HG02943 (cell line): ENCODE measurements at regions not wholly inside any gene's neighbourhood (a gene's known extent, or its start where the extent isn't known, plus 50 kb on each side); places are given as distances from the start of the nearest gene placed in this dataset.

Source experiments
- ATAC-seq: cut with Tn5 transposase; IDR thresholded peaks from one replicate; pipeline ENCODE4 v1.9.1; 2021; ENCODE audit warnings: mild to moderate bottlenecking, low read depth, moderate library complexity; ENCODE audit not compliant: unreplicated experiment

DNA sequence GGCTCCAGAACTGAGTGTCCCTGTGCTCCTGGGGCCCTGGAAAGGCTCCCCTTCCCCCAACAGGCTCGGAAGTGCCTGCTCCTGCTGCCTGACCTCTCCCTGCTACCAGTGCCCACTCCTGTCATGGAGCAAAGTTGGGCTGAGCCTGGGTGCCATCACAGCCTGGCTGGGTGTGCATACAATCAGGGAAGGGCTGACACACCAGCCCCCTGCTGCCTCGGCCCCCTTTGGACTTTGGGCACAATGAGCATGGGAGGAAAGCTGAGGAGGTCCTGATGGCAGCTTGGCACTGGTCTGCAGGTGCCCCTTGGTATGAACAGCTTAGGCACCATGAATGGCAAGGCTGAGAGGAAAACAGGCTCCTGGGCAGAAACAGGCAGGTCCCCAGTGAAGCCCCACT is 405.0 kb downstream of the PID1 start:
- ATAC-seq, result no peak

DNA sequence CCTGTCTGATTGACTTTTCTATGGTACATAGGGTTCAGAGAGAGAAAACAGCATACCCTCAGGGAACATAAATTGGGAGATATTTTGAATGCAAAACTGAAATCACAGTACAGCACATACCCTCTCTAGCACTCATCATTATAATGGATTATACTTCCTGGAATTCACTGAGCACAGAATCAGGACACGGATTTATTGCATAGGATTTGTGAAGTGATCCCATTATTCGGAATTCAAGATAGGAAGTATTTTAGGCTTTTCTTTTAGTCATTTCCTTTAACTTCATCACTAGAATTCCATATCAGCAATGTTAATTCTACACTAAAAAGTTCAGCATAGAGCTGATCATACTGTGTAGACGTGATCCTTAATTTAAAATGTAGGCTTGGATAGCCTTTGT is 407.0 kb downstream of the PID1 start:
- ATAC-seq, result no peak

DNA sequence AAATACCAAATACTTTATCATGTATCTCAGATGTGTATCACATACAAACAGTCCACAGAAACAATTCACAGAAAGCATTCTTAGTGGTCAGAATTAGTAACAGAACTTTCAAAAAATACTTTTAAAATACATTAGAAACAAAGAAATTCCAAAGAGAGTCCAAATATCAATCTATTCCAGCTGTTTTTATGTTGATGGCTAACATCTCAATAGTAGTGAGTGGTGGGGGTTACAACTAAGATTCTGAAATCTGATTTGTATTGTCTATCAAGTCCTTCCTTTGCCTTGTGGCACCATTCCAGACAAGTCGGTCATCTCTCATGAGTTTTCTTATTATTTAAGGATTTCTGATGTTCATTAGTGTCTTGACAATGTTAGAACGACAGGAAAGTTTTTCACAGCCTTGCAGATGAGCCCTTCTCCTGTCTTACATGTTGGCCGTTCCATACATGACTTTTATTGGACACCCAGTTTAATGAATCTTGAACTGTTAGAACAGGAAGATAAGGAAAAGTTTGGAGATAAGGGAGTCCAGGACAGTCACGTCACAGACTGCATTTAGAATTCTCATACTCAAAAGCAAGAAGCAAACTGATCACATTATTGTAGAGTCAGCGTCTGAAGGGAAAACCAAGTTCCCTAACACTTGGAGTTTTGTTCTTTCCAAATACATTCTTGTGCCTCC is 410.3 kb downstream of the PID1 start:
- no peak for ATAC-seq

DNA sequence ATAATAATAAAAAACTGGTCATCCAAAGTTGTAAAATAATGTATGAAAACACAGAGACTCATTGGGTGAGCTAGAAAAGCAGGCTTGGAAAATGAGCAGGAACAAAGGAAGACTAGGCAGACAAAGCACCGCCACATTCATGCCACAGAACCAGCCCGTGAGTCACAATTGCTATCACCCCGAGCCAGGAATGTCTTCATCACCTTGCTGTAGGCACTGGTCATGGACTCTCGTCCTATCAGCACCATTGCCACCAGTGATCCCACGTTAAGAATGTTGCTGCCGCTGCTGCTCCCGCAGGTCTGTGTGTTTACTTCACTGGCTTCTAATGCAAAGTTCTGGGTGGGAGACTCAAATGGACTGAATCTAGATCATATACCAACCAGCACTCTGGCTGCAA is 417.9 kb downstream of the PID1 start:
- ATAC-seq, result no peak

DNA sequence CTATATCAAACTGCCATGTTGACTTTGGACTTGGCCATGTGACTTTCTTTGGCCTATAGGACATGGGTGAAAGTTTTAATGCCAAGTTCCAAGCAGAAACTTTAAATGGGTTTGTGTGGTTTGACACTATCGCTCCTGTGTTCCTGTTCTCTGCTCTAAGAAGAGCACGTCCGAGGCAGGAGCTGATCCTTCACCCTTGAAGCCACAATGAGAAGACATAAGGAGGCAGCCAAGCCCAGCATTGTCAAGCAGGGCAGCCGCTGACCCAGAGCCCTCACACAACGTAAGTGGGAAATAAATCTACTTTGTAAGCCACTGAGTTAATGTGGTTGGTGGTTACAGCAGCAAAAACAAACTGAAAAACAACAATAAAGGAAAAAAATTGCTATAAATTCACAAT is 422.4 kb downstream of the PID1 start:
- ATAC-seq, result no peak

DNA sequence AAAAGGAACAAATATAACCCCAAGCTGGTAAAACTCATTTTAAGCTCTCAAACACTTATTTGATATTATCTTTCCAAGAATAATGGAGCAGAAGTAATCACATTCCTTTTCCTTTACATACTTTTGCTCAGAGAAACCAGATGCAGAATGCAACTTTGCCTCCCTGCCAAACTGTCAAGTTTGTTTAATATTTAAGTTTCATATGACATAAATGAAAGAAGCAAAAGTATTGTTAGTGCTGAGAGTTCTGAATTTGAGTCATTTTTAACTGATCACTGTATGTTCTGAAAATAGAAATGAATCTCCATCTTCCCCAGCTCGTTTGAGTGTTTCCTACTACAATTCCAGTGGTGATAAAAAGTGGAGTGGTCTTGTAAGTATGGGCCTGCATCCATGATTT is 423.4 kb downstream of the PID1 start:
- ATAC-seq, result no peak

DNA sequence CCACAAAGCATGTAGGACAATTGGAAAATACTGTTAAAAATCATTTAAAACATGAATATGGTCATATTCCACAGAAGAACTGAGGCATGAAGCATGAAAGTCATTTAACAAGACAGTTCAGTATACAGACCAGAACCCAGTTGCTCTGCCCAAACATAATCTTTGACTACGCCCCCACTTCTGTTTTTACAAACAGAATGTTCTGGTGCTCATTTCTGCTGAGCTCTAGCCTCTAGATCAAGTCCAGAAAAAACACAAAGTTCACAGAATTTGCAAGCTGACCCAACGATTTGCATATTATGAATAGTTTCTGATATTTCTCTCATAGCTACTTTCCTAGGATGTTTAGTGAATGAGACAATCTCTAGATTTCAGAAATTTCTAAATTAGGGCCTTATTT is 424.9 kb downstream of the PID1 start:
- ATAC-seq, result no peak

DNA sequence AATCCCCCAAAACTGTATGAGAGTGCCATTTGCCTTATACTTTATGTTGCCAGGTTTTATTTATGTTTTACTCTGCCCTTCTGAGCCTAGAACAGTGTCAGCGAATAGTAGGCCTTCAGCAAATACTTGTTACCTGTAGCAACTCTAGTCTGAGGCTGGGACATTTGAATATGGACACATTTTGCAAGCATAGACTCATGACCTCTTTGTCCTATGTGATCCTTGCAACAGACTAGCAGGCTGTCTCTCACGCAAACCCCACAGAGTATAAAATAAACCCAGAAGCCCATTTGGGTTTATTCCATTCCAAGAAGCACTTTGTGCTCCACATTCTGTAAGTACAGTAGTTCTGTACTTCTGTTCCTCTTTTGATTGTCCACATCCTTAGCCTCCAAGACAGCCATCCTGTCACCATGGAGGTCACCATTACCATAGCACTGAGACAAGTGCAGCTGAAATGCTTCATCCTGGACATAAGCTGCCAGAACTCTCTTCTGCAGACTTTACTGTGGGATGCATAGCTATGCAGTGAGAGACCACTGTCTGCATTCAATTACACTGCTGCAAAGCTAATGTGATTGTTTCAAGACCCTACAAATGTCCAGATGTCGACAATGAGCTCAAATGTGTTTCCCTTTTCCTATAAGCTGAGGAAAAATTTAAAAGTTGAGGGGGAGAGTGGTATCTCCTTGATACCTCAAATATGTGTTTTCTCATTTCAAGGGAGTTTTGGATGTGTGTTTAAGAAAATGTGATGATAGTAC is 425.7 kb downstream of the PID1 start:
- ATAC-seq, result no peak

DNA sequence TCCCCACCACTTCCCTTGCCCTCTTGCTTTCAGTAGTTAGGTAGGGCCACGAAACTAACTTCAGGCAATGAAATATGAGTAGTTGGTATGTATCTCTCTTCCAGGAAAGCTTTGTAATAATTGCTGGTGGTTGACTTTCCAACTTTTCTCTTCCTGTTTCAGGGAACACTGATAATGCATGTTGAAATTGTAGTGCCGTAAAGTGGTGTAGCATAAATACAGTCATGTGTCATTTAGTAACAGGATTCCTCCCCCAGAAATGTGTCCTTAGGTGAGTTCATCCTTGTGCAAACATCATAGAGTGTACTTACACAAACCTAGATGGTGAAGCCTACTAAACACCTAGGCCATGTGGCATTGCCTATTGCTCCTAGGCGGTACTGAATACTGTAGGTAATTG is 429.2 kb downstream of the PID1 start:
- no peak for ATAC-seq

DNA sequence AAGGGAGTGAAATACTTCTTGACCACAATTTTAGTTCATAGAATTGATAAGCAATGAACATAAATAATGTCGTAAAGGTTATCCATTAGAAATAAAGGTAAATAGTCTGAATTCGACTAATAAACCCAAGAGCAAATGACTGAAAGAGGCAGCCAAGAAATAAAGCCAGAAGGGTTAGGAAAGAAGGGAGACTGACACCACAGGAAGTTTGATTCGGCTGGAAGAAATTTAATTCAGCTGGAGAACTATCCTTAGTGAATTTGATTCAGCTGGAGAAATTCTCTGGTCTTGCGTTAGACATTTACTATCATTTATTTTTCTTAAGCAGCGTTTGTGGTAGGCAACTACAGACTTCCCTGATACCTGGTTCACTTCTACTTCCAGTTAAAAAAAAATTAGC is 429.6 kb downstream of the PID1 start:
- ATAC-seq, result no peak

DNA sequence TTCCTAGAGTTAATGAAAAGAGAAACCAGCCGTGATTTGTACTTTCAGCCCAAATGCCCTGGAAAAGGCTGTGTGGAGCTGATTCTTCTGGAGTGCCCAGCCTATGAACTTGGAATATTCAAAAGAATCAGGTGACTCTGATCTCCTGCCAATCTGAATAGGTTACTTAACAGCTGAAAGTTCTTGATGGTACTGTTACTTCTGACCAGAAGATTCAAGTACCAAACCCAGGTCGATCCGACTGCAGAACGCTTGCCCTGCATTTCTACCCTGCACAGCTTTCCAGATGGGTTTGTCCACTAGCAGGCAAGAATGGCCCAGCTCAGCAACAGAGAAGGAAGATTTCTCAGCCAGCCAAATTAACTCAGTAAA is 430.4 kb downstream of the PID1 start:
- ATAC-seq, result no peak

DNA sequence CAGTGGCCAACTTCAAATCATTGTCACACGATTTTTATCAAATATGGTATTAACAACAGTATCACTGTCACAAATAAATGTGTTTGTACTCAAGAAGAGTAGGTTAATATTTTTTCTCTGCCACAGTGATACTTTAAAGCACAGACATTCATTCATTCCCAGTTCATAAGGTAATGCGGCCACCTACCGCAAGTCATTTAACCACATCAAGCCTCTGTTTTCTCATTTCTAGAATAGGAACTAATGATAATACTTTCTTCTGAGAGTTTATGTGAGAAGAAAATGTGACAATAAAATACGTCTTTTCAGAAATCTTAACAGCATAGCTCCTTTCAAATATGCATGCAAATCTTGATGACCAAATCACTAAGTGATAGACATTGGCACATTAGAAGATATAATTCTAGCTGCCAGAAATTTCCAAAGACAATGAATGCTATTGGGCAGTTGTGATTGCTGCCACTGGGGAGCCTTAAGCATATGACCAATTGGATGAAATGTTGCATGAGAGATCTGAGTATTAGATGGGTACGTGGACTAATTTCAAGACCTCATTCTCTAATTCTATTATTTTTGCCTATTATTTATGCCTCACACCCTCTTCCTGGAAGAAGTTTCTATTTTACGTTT is 430.9 kb downstream of the PID1 start:
- no peak for ATAC-seq

DNA sequence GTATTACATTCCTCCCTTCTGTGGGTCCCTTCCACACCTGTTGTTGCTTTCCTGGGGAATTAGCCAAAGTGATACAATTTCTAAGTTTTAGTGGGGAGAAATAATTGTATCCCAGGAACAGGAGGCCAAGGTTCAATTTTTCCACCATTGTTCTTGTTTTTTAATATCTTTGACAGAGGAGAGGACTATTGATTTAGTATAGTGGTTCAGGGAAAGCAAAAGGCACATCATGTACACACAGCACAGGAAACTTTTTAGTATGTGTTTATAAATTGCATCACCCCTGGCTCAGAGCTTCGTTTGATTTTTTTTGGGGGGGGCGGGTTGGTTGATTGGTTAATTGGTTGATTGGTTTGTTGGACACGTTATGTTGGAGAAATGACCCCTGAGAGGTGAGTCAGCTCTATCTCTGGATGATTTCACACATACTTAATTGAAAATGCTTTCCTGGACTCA is 431.6 kb downstream of the PID1 start:
- ATAC-seq, result no peak

DNA sequence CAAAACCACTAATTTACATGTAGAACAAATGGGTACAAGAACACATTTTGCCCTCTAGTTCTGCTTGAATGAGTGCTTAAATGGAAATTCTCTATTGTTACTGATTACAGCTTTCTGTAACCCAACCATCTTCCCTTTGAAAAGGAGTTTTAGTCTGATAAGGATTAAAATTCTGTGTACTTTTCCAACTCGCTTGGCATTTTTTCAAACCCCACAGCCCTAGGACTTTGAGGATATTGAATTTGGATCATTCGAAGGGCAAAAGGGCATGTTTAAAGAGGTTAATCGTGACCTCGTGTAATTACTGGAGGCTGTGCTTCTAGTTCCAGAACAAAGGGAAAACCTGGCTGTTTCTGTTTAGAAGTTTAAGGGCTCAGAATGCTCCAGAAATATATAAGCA is 432.3 kb downstream of the PID1 start:
- no peak for ATAC-seq

DNA sequence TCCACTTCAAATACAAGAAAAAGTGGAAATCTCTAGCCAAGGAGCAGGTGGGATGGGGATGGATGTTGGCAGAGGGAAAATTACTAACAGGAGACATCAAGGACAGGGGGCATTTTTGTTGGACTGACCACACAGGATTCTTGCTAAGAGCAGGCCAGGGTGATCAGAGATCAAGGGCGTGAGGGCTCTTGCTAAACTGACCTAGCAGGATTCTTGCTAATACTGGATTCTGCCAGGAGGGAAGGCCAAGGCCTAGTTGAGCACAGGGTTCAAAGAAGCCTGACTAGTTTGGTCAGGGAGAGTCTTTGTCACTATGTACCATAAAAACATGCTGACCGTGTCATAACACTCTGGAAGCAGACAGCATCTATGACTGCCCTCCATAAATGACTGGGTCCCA is 442.7 kb downstream of the PID1 start:
- no peak for ATAC-seq

DNA sequence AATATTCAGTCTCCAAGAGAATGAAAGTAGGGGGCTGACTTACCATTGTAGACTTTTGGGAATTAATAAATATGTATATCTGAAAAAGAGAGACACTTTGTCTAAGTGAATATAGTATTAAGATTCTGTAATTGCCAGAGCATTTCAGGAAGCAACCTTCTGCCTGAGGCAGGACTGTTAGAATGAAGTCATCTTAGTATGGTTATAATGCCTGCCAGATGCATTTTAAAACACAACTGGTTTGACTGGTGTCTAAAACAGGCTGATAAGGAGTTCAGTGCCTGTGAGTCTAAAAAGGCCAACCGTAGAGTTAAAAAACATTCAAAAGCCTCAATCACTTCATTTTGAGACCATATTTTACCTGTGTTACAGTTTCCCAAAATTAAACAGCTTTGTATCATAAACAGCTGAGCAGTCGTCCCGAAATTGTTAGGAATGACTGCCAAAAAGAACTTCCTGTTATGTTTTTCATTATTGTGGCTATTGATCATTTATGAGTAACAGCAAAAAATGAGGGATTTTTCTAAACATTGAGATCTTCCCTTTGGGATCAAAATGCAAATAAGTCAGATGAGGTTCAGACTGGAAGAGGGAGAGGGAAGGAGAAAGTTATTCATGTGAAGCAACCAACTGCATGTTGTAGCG is 443.9 kb downstream of the PID1 start:
- no peak for ATAC-seq

DNA sequence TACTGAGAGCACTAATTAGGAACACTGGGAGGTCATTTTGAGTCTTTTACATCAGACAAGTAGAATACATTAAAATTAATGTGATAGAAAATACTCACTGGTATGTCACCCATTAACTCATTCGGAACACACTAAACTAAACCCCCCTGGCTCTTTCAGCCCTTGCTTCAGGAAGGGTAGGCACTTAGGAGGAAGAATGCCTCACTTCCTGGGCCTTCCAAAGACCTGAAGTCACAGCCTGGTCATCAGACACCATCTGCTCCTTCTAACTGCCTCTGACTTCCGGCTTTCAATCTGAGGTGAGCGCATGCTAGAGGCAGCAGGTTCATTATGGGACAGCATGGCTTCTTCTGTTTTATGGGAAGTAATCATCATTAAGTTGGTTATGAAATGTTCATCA is 451.4 kb downstream of the PID1 start:
- ATAC-seq, result no peak

DNA sequence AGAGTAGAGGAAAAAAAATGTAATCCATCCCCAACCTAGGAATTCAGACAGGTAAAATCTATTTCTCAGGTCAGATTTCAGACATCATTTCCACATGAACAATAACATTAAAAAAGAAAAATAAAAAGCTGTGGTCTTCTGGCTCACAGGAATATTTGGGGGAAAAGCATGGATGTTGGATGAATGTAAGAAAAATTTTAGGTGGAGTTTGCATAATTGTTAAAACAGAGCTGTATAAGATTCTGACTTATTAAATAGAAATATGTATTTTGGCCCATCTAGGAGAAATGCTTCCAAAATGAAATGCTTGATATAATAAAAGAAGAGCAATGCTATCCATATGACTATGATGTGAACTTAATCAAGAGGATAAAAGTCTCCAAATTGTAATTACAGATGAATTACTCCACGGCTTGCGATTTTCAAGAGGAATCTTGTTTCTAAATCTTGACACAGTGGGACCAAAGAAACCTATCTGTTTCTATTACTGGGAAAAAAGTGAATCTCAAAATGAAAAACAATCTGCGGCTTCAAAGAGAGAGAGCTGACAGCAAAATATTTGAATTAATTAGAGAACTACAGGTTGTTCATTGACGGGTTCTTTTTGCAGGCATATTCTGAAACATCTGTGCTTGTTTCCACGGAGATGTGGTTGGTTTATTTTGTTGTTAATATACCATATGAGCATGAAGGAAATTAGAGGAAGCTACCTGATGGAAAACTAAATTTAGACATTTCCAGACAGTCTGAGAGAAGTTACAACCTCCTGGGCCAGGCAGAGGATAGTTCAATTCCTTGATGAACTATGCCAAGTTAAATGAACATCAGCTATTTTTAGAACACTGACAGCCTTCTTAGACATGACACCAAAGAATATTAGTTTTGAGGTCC is 468.7 kb downstream of the PID1 start:
- no peak for ATAC-seq

DNA sequence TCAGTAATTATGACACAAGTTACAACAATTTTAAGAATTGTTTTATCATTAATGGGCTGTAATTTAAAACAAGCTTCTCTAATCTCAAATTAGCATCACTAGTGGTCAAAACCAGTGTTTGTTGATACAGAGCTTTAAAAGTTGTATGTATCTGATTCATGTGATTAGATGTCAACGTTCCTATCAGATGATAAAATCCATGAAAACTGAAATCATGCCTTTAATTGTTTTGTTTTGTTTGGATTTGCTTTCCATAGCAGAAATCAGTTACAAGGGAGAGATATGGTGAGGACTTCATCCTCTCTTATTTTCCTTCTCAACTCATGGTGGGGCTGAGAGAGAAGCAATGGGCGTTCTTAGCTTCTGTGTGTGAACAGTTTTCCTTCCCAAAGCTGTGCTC is 469.6 kb downstream of the PID1 start:
- ATAC-seq, result no peak

DNA sequence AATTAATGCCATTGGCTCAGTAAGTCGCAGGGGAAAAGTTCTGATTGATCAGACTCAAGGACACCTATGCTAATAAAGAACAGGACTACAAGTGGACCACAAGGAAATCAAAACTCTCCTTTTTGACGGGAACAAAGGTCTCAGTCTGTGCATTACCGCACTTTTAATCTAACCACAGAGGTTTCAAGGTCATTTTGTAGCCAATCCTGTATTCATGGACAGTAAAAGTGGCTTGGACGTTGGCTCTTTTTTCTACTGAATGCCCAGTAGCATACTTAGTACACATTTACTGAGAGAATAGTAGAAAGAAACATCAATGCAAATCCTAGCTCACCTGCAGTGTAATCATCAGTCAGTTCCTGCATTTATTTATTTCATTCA is 471.9 kb downstream of the PID1 start:
- ATAC-seq, result no peak
